HCT116 (cell line): ENCODE measurements at regions not wholly inside any gene's neighbourhood (a gene's known extent, or its start where the extent isn't known, plus 50 kb on each side); places are given as distances from the start of the nearest gene placed in this dataset.
"Not testable (repeated sequence)": the region's sequence is repeated elsewhere in the genome, so short reads cannot be mapped to it uniquely, and the experiment has no call there.

Source experiments
- CTCF ChIP-seq, 3 experiments: fragments of 200-600 bp in 1 of 3; sonication (generic) in 1 of 3; IDR thresholded peaks in 2 of 3; conservative IDR thresholded peaks in 1 of 3; 2 replicates each; pipeline ENCODE4 v1.5.1; 2012 to 2017; ENCODE audit warnings: low read depth in 2 of 3, low read length in 2 of 3, antibody characterized with exemption in 1 of 3, borderline replicate concordance in 1 of 3, control low read depth in 1 of 3, mild to moderate bottlenecking in 1 of 3, mixed read lengths in 1 of 3, mixed run types in 1 of 3, moderate library complexity in 1 of 3; ENCODE audit not compliant: insufficient read depth in 1 of 3
- EZH2 ChIP-seq: fragments of 200-600 bp; sonication (generic); IDR thresholded peaks from 2 replicates; pipeline ENCODE4 v1.6.1; 2017; ENCODE audit warnings: antibody characterized with exemption, mixed run types
- EZH2phosphoT487 ChIP-seq: fragments of 200-600 bp; IDR thresholded peaks from 2 replicates; pipeline ENCODE4 v1.6.1; 2018; ENCODE audit warnings: antibody characterized with exemption, borderline replicate concordance
- POLR2A ChIP-seq: IDR thresholded peaks from 2 replicates; pipeline ENCODE4 v1.7.0; 2011; ENCODE audit warnings: borderline replicate concordance; ENCODE audit not compliant: insufficient read depth, insufficient read length; ENCODE audit errors: extremely low read depth
- RAD21 ChIP-seq: IDR thresholded peaks from 2 replicates; pipeline ENCODE4 v1.6.1; 2012; ENCODE audit warnings: low read depth, mild to moderate bottlenecking
- YY1 ChIP-seq: IDR thresholded peaks from 2 replicates; pipeline ENCODE4 v1.6.1; 2011; ENCODE audit warnings: low read length, low read depth, moderate library complexity, mild to moderate bottlenecking; ENCODE audit not compliant: insufficient replicate concordance; ENCODE audit errors: extremely low read depth

- TF ChIP-seq CTCF (IDR thresholded peaks at IDR 0.05 in 2 of 3, conservative IDR thresholded peaks at IDR 0.05 in 1 of 3; ENCODE audit: borderline replicate concordance in 1 of 3, insufficient read depth in 1 of 3, low read depth in 2 of 3, low read length in 2 of 3); POLR2A; EZH2; YY1; EZH2phosphoT487; RAD21: not testable (repeated sequence)
Observed at GRCh38 chr3:59170166-59170565, 120.3 kb upstream of the CFAP20DC start.
